ENCODE measurements at regions not wholly inside any gene's neighbourhood (a gene's known extent, or its start where the extent isn't known, plus 50 kb on each side); places are given as distances from the start of the nearest gene placed in this dataset.

DNA sequence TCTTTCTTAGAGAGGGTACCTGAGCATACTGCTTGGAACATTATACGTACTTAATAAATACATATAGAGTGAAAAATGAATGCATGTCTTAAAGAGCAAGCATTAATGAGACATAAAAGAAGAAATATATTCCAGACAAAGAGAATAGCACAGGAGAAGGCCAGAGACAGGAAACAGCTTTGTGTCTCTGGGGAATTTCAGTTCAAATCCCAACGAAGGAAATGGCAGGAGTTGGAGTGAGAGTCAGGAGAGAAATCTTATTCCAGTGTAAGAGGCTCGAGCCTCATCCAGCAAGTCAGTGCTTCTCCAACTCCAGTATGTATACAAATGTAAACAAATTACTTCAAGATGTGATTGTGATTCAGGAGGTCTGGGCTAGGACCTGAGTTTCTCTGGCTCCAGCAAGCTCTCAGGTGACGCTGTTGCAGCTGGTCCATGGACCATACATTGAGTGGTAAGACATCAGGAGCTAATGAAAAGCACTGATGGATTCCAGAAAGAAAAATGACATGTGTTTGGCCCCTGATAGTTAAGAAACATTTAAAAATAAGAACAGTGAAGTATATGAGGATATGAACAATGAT, 108.2 kb downstream of the RAP2A start:
- TF ChIP-seq POLR2A (IDR thresholded peaks at IDR 0.05; ENCODE audit: low read length) (no peak), GATA1 (IDR thresholded peaks at IDR 0.05; ENCODE audit: low read depth, low read length) (no peak)

Measured in erythroblast (primary cell).